Choroid plexus epithelial cell (primary cell): ENCODE measurements at regions not wholly inside any gene's neighbourhood (a gene's known extent, or its start where the extent isn't known, plus 50 kb on each side); places are given as distances from the start of the nearest gene placed in this dataset.
"Not testable (repeated sequence)": the region's sequence is repeated elsewhere in the genome, so short reads cannot be mapped to it uniquely, and the experiment has no call there.

Source experiments
- DNase-seq: peaks from one replicate; pipeline ENCODE4 v3.0.0-alpha.2; 2010; ENCODE audit warnings: low read depth
- H3K4me3 ChIP-seq: 2 replicates; pipeline ENCODE4 v1.5.1; 2011; ENCODE audit warnings: low read depth, mild to moderate bottlenecking, control low read depth, low read length, moderate library complexity
- TF ChIP-seq, protein P1 (sequence below): conservative IDR thresholded peaks from 2 replicates; pipeline ENCODE4 v1.5.1; 2011; ENCODE audit warnings: low read depth, mild to moderate bottlenecking, control low read depth, inconsistent platforms, low read length, moderate library complexity

DNA sequence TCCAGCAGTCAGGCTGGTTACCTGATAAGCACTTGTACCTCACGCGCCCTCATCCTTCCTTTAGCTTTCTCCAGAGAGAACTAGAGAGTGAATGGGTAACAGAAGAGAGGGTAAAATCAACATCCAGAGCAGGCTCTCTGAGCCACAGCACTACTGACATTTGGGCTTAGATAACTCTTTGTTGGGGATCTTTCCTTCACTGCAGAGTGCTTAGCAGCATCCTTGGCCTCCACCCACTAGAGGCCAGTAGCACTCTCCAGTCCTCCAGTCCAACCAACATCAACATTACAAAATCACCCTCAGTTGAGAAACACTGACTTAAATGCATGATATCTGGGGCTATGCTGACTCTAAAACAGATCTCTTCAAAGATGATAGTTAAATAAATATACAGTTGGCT, 220.7 kb downstream of the TACR3 start:
- no peak overlapping the region for H3K4me3 ChIP-seq
- DNase-seq, result peak; percentile 5
- TF ChIP-seq, protein P1, sequence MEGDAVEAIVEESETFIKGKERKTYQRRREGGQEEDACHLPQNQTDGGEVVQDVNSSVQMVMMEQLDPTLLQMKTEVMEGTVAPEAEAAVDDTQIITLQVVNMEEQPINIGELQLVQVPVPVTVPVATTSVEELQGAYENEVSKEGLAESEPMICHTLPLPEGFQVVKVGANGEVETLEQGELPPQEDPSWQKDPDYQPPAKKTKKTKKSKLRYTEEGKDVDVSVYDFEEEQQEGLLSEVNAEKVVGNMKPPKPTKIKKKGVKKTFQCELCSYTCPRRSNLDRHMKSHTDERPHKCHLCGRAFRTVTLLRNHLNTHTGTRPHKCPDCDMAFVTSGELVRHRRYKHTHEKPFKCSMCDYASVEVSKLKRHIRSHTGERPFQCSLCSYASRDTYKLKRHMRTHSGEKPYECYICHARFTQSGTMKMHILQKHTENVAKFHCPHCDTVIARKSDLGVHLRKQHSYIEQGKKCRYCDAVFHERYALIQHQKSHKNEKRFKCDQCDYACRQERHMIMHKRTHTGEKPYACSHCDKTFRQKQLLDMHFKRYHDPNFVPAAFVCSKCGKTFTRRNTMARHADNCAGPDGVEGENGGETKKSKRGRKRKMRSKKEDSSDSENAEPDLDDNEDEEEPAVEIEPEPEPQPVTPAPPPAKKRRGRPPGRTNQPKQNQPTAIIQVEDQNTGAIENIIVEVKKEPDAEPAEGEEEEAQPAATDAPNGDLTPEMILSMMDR, result no peak

DNA sequence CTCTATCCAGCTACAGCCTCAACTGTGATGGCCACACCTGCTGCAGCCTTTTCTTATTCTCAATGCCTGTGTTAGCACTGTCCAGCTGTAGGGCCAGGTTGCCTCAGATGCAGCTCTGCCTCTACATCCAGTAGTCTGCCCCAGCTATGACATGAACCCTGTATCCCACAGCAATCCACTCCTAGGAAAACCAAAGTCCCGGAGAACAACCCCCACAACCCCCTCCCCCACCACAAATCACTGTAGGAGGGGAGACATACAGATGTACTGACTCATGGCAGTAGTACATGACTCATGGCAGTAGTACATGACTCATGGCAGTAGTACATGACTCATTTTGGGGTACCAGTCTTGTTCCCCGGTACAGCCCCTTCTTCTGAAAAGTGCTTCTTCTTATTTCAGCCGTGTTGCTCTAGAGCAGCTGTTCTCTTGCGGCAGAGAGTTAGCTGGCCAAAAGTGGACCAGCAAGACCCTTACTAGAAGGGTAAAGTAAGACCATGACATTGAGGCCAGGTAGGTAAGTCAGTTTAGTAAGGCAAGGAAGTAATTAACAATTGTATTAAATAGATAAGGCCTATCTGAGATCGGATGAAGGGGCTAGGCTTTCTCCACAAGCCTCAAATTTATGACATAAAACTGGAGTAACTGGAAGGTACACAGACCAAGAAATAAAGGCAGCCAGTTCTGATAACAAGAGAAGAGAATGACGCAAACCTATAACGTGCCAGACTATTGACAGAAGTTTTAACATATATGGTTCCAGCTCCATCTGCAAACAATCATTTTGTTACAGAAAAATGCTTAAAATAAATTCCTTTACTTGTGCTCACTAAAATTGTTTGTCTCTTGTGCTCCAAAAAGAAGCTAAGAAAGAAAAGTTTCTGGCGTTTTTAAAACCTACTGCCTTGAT, 221.4 kb downstream of the TACR3 start:
- TF ChIP-seq, protein P1, result no peak
- DNase-seq, result peak; percentile 33
- H3K4me3 ChIP-seq, result no peak overlapping the region

DNA sequence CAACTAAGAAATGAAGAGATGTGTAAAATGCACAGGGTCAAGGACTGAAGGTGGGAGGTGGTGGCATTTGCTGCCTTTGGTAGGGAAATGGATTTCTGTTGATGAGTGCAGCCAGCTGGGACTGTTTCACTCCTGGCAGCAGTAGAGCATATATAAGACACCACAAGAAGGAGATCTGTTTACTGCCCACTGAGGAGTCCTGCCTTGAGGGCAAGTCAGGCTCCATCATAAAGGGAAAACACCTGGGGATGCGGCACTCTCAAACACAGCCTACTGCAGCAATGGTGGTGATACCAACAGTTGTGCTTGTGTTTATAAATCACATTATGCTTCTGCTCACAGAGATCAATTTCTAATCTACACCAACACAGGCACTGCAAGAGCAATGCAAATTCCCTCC, 222.1 kb downstream of the TACR3 start:
- TF ChIP-seq, protein P1, result no peak
- no peak for DNase-seq

DNA sequence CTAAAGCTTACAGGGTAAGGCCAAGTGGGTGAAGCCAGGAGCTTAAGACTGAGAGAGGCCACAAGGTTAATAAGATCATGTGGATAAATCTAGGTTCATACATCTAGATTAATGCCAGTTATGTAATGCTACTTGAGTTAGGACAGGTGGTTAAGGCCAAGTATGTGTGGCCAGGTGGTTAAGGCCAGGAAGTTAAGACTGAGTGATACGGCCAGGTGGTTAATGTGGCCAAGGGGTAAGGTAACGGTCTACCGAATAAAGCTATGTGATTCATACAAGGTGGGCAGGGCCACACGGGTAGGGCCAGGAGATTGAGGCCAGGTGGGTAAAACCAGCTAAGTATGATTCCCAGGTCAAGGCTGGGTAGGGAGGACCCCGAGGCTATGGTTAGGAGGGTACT, 223.0 kb downstream of the TACR3 start:
- no peak for DNase-seq
- TF ChIP-seq, protein P1, result no peak
- no peak overlapping the region for H3K4me3 ChIP-seq

More for the DNA sequence above, 222.1 kb downstream of the TACR3 start:
- no peak overlapping the region for H3K4me3 ChIP-seq

DNA sequence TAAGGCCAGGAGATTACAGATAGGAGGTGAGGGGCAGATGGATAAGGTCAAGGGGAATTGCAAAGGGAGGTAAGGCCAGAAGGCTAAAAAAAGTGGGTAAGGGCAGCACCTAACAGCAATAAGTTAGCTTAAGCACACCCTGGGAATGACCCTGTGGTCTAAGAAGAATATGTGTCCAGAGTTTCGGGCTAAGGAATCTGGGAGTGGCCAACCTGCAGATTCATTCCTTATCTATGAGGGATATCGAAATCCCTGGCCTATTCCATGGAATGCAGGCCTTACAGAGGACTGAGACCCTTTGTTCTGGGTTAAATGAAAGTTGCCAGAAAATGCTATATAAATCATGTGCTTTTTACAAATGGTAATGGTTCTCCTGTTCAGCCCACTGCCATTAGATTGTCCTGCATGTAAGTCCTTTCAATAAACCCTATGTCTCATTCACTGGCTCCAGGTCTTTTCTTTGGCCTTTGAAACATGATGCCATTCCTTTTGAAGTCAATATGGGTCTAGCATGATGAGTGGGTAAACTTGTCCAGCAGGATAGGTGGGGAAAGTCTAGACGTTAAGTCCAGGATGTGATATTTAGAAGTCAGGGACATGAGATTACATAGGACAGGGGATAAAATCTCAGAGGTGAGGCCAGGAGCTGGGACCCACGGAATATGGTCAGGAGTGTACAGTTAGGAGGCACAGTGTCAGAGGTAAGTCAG, 226.2 kb downstream of the TACR3 start:
- H3K4me3 ChIP-seq, result no peak overlapping the region
- DNase-seq, result no peak

DNA sequence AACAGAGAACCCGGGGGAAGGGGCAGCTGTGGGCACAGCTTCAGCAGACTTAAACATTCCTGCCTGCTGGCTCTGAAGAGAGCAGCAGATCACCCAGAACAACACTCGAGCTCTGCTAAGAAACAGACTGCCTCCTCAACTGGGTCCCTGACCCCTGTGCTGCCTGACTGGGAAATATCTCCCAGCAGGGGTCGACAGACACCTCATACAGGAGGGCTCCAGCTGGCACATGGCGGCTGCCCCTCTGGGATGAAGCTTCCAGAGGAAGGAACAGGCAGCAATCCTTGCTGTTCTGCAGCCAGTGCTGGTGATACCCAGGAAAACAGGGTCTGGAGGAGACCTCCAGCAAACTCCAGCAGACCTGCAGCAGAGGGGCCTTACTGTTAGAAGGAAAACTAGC, 234.5 kb downstream of the TACR3 start:
- not testable (repeated sequence) for DNase-seq, H3K4me3 ChIP-seq

More for the DNA sequence above, 226.2 kb downstream of the TACR3 start:
- TF ChIP-seq, protein P1, result no peak

DNA sequence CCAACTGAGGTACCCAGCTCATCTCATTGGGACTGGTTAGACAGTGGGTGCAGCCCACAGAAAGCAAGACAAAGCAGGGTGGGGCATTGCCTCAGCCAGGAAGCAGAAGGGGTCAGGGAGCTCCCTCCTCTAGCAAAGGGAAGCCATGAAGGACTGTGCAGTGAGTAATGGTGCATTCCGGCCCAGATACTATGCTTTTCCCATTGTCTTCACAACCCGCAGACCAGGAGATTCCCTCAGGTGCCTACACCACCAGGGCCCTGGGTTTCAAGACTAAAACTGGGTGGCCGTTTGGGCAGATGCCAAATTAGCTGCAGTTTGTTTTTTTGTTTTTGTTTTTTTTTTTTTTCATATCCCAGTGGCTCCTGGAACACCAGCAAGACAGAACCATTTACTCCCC, 235.3 kb downstream of the TACR3 start:
- no peak for DNase-seq
- no peak overlapping the region for H3K4me3 ChIP-seq
- TF ChIP-seq, protein P1, result no peak
